ENCODE measurements at regions not wholly inside any gene's neighbourhood (a gene's known extent, or its start where the extent isn't known, plus 50 kb on each side); places are given as distances from the start of the nearest gene placed in this dataset.
A peak's percentile ranks its signal among the peaks of the same experiment; 100 is the strongest.
"Not testable (repeated sequence)": the region's sequence is repeated elsewhere in the genome, so short reads cannot be mapped to it uniquely, and the experiment has no call there.

DNA sequence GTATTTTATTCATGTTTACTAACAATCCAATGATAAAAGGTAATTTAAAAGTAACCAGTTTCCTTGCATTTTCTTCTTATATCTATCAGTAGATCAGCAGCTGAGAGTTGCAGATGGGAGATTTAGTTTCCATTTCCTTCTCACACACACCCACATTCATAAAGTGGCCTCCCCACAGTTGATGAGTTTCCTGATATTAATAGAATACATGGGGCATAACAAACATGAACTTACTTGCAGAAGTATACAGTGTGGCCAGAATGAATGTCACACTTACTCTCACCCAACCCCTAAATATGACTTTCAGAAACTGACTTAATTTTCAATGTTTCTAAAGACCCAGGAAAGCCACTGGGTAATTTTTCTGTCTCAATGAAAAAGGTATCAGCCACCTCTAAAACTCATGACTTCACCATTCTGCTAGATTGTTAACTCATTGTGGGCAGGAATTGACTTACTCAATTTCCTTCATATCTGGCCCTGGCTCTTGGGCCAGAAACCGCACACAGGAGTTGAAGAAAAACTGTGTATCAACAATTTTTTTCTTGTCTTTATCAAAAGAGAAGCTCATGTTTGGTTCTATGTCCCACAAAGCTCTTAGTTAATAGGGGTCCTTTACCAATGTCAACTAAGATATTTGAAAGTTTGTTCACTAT, 63.5 kb upstream of the OSMR start:
- no peak overlapping the region for H3K27ac ChIP-seq (ENCODE audit: low read depth in 2 of 2, low read length in 1 of 2)
- 69 to 87% methylated on average over 1 of the region's 1 CpG for WGBS, 2 donors
- no peak overlapping the region for H3K4me3 ChIP-seq (ENCODE audit: low read depth in 1 of 2, low read length in 2 of 2)
- no peaks in the 10 kb centered on the region for H3K36me3 ChIP-seq (ENCODE audit: control insufficient read depth in 2 of 2, insufficient read depth in 2 of 2, low read length in 1 of 2)
- H3K4me1 ChIP-seq (ENCODE audit: control insufficient read depth in 2 of 2, insufficient read depth in 2 of 2, low read length in 1 of 2): no peaks in the 10 kb centered on the region
- no peaks in the 10 kb centered on the region for H3K27me3 ChIP-seq (ENCODE audit: control insufficient read depth in 1 of 2, insufficient read depth in 2 of 2, low read length in 2 of 2)
- peaks cover 0 to 3% of the 10 kb centered on the region in 2 donors for H3K9me3 ChIP-seq (ENCODE audit: control insufficient read depth in 2 of 2, insufficient read depth in 1 of 2, low read depth in 1 of 2, low read length in 1 of 2)

GRCh38 chr5:38783011-38783561, 62.7 kb upstream of the OSMR start:
- Histone ChIP-seq H3K4me3 (ENCODE audit: low read depth in 1 of 2, low read length in 2 of 2) (no peak overlapping the region), H3K9me3 (ENCODE audit: control insufficient read depth in 2 of 2, insufficient read depth in 1 of 2, low read depth in 1 of 2, low read length in 1 of 2) (peaks cover 0 to 3% of the 10 kb centered on the region in 2 donors), H3K4me1 (ENCODE audit: control insufficient read depth in 2 of 2, insufficient read depth in 2 of 2, low read length in 1 of 2) (no peaks in the 10 kb centered on the region), H3K27ac (ENCODE audit: low read depth in 2 of 2, low read length in 1 of 2) (peak overlapping the region; percentile 31), H3K27me3 (ENCODE audit: control insufficient read depth in 1 of 2, insufficient read depth in 2 of 2, low read length in 2 of 2) (no peaks in the 10 kb centered on the region), H3K36me3 (ENCODE audit: control insufficient read depth in 2 of 2, insufficient read depth in 2 of 2, low read length in 1 of 2) (no peaks in the 10 kb centered on the region)
- WGBS, 2 donors: 15 to 22% methylated on average over 2 of the region's 2 CpGs

DNA sequence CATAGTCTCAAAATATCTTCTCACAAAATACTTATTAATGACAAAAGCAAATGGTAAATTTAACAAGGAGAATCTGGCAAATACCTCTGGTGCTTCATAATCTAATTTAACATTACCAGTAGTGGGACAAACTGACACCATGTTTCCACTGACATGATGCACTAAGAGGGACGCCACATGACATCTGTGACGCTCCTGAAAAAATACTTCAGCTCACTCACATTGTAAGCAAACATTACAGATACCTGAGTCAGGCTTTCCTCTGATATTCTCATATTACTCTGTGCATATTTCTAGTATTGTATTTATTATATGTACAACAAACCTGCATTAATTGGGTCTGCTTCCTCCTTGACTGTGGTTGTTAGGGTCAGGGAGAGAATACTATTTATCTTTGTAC, 56.7 kb upstream of the OSMR start:
- H3K27ac ChIP-seq (ENCODE audit: low read depth in 2 of 2, low read length in 1 of 2): no peak overlapping the region
- no peaks in the 10 kb centered on the region for H3K36me3 ChIP-seq (ENCODE audit: control insufficient read depth in 2 of 2, insufficient read depth in 2 of 2, low read length in 1 of 2)
- H3K4me1 ChIP-seq (ENCODE audit: control insufficient read depth in 2 of 2, insufficient read depth in 2 of 2, low read length in 1 of 2): no peaks in the 10 kb centered on the region
- peaks cover 0 to 3% of the 10 kb centered on the region in 2 donors for H3K9me3 ChIP-seq (ENCODE audit: control insufficient read depth in 2 of 2, insufficient read depth in 1 of 2, low read depth in 1 of 2, low read length in 1 of 2)
- 89 to 93% methylated on average over 2 of the region's 2 CpGs for WGBS, 2 donors
- no peak overlapping the region for H3K4me3 ChIP-seq (ENCODE audit: low read depth in 1 of 2, low read length in 2 of 2)
- H3K27me3 ChIP-seq (ENCODE audit: control insufficient read depth in 1 of 2, insufficient read depth in 2 of 2, low read length in 2 of 2): no peaks in the 10 kb centered on the region

DNA sequence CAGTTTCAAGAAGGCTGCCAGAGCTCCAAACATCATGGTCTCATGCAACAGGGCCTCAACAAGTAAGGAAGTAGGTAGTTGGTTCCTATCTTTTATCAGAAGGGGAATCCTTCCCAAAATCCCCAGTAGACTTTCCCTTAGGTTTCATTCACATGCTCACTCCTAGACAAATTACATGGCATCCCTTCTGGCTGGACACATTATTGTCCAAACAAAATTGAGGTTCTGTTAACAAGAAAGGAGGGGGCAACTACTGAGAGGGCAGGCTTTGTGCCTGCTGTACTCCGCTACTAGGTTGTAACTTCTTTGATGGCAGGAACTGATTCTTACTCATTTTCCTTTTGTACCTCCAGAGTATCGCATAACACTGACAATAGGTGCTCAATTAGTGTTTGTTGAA, 56.0 kb upstream of the OSMR start:
- Histone ChIP-seq H3K9me3 (ENCODE audit: control insufficient read depth in 2 of 2, insufficient read depth in 1 of 2, low read depth in 1 of 2, low read length in 1 of 2) (peaks cover 0 to 3% of the 10 kb centered on the region in 2 donors), H3K36me3 (ENCODE audit: control insufficient read depth in 2 of 2, insufficient read depth in 2 of 2, low read length in 1 of 2) (no peaks in the 10 kb centered on the region), H3K4me3 (ENCODE audit: low read depth in 1 of 2, low read length in 2 of 2) (no peak overlapping the region), H3K27ac (ENCODE audit: low read depth in 2 of 2, low read length in 1 of 2) (no peak overlapping the region), H3K27me3 (ENCODE audit: control insufficient read depth in 1 of 2, insufficient read depth in 2 of 2, low read length in 2 of 2) (no peaks in the 10 kb centered on the region), H3K4me1 (ENCODE audit: control insufficient read depth in 2 of 2, insufficient read depth in 2 of 2, low read length in 1 of 2) (no peaks in the 10 kb centered on the region)
- WGBS, 2 donors: 89 to 90% methylated on average over 2 of the region's 2 CpGs

DNA sequence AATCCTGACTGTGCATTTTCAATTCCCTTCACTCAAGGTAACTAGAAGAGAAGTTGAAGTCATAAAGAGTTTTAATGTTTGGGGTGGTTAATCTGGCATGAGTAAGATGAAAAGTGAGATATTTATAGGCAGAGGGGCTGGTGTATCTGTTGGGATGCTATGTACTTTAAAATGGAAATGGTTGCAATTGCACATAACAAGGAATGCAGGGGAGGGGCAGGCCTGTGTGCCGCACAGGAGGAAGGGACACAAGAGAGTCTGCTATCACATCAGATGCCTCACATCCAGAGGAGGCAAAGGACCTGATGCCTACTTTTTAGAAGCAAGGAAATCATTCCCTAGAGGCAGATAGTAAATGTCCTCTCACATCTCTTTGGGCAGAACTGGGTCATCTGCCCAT, 55.5 kb upstream of the OSMR start:
- Histone ChIP-seq H3K36me3 (ENCODE audit: control insufficient read depth in 2 of 2, insufficient read depth in 2 of 2, low read length in 1 of 2) (no peaks in the 10 kb centered on the region), H3K27ac (ENCODE audit: low read depth in 2 of 2, low read length in 1 of 2) (no peak overlapping the region), H3K4me1 (ENCODE audit: control insufficient read depth in 2 of 2, insufficient read depth in 2 of 2, low read length in 1 of 2) (no peaks in the 10 kb centered on the region), H3K4me3 (ENCODE audit: low read depth in 1 of 2, low read length in 2 of 2) (no peak overlapping the region), H3K9me3 (ENCODE audit: control insufficient read depth in 2 of 2, insufficient read depth in 1 of 2, low read depth in 1 of 2, low read length in 1 of 2) (peaks cover 0 to 3% of the 10 kb centered on the region in 2 donors), H3K27me3 (ENCODE audit: control insufficient read depth in 1 of 2, insufficient read depth in 2 of 2, low read length in 2 of 2) (no peaks in the 10 kb centered on the region)
- WGBS, 2 donors: 91 to 94% methylated on average over 1 of the region's 1 CpG

GRCh38 chr5:38790891-38791290, 54.9 kb upstream of the OSMR start:
- Histone ChIP-seq H3K4me3 (ENCODE audit: low read depth in 1 of 2, low read length in 2 of 2) (no peak overlapping the region), H3K4me1 (ENCODE audit: control insufficient read depth in 2 of 2, insufficient read depth in 2 of 2, low read length in 1 of 2) (no peaks in the 10 kb centered on the region), H3K27me3 (ENCODE audit: control insufficient read depth in 1 of 2, insufficient read depth in 2 of 2, low read length in 2 of 2) (no peaks in the 10 kb centered on the region), H3K9me3 (ENCODE audit: control insufficient read depth in 2 of 2, insufficient read depth in 1 of 2, low read depth in 1 of 2, low read length in 1 of 2) (peaks cover 0 to 3% of the 10 kb centered on the region in 2 donors), H3K27ac (ENCODE audit: low read depth in 2 of 2, low read length in 1 of 2) (no peak overlapping the region), H3K36me3 (ENCODE audit: control insufficient read depth in 2 of 2, insufficient read depth in 2 of 2, low read length in 1 of 2) (no peaks in the 10 kb centered on the region)
- WGBS, 2 donors: 70 to 71% methylated on average over 2 of the region's 2 CpGs

GRCh38 chr5:38793099-38793498, 52.7 kb upstream of the OSMR start:
- H3K9me3 ChIP-seq (ENCODE audit: control insufficient read depth in 2 of 2, insufficient read depth in 1 of 2, low read depth in 1 of 2, low read length in 1 of 2): no peaks in the 10 kb centered on the region
- H3K4me3 ChIP-seq (ENCODE audit: low read depth in 1 of 2, low read length in 2 of 2): no peak overlapping the region
- H3K27me3 ChIP-seq (ENCODE audit: control insufficient read depth in 1 of 2, insufficient read depth in 2 of 2, low read length in 2 of 2): no peaks in the 10 kb centered on the region
- no peak overlapping the region for H3K27ac ChIP-seq (ENCODE audit: low read depth in 2 of 2, low read length in 1 of 2)
- 76 to 80% methylated on average over 3 of the region's 3 CpGs for WGBS, 2 donors
- no peaks in the 10 kb centered on the region for H3K36me3 ChIP-seq (ENCODE audit: control insufficient read depth in 2 of 2, insufficient read depth in 2 of 2, low read length in 1 of 2)
- no peaks in the 10 kb centered on the region for H3K4me1 ChIP-seq (ENCODE audit: control insufficient read depth in 2 of 2, insufficient read depth in 2 of 2, low read length in 1 of 2)

GRCh38 chr5:38794037-38794436, 51.8 kb upstream of the OSMR start:
- H3K27ac ChIP-seq (ENCODE audit: low read depth in 2 of 2, low read length in 1 of 2); H3K4me3 ChIP-seq (ENCODE audit: low read depth in 1 of 2, low read length in 2 of 2); H3K27me3 ChIP-seq (ENCODE audit: control insufficient read depth in 1 of 2, insufficient read depth in 2 of 2, low read length in 2 of 2); H3K4me1 ChIP-seq (ENCODE audit: control insufficient read depth in 2 of 2, insufficient read depth in 2 of 2, low read length in 1 of 2); H3K9me3 ChIP-seq (ENCODE audit: control insufficient read depth in 2 of 2, insufficient read depth in 1 of 2, low read depth in 1 of 2, low read length in 1 of 2); H3K36me3 ChIP-seq (ENCODE audit: control insufficient read depth in 2 of 2, insufficient read depth in 2 of 2, low read length in 1 of 2): not testable (repeated sequence)
- WGBS, 2 donors: 80 to 81% methylated on average over 7 of the region's 7 CpGs

- WGBS, 2 donors: 82 to 88% methylated on average over 5 of the region's 5 CpGs
Observed at GRCh38 chr5:38794986-38795385, 50.8 kb upstream of the OSMR start.

More at GRCh38 chr5:38794986-38795385, 50.8 kb upstream of the OSMR start:
- no peaks in the 10 kb centered on the region for H3K36me3 ChIP-seq (ENCODE audit: control insufficient read depth in 2 of 2, insufficient read depth in 2 of 2, low read length in 1 of 2)
- no peak overlapping the region for H3K27ac ChIP-seq (ENCODE audit: low read depth in 2 of 2, low read length in 1 of 2)
- no peaks in the 10 kb centered on the region for H3K9me3 ChIP-seq (ENCODE audit: control insufficient read depth in 2 of 2, insufficient read depth in 1 of 2, low read depth in 1 of 2, low read length in 1 of 2)
- no peaks in the 10 kb centered on the region for H3K4me1 ChIP-seq (ENCODE audit: control insufficient read depth in 2 of 2, insufficient read depth in 2 of 2, low read length in 1 of 2)
- no peaks in the 10 kb centered on the region for H3K27me3 ChIP-seq (ENCODE audit: control insufficient read depth in 1 of 2, insufficient read depth in 2 of 2, low read length in 2 of 2)
- no peak overlapping the region for H3K4me3 ChIP-seq (ENCODE audit: low read depth in 1 of 2, low read length in 2 of 2)

Data from esophagus (tissue), 2 donors.